Esophagus squamous epithelium (tissue), 5 donors: ENCODE measurements at regions not wholly inside any gene's neighbourhood (a gene's known extent, or its start where the extent isn't known, plus 50 kb on each side); places are given as distances from the start of the nearest gene placed in this dataset.

ENCODE experiments used
- DNase-seq: peaks from one replicate; lab custom pipeline; 2025; lab: John Stamatoyannopoulos, UW
- H3K27ac ChIP-seq, 4 donors: fragments of 200-600 bp; sonication (generic); one replicate each; pipeline ENCODE4 v1.5.1; 2016 to 2019; ENCODE audit warnings: mild to moderate bottlenecking in 1 of 4
- H3K27me3 ChIP-seq, 4 donors: fragments of 200-600 bp; sonication (generic); 1 replicate in 3 of 4; 2 replicates in 1 of 4; pipeline versions ENCODE4 v1.5.1 to v1.6.0; 2017 to 2021; ENCODE audit warnings: antibody characterized with exemption in 1 of 4
- H3K36me3 ChIP-seq, 3 donors: fragments of 200-600 bp; sonication (generic); one replicate each; pipeline ENCODE4 v1.5.1; 2016 to 2019
- H3K4me1 ChIP-seq, 3 donors: fragments of 200-600 bp; sonication (generic); one replicate each; pipeline ENCODE4 v1.5.1; 2017 to 2019
- H3K4me3 ChIP-seq, 4 donors: fragments of 200-600 bp; sonication (generic); 1 replicate in 3 of 4; 2 replicates in 1 of 4; pipeline ENCODE4 v1.5.1; 2016 to 2019; ENCODE audit warnings: mild to moderate bottlenecking in 2 of 4, moderate library complexity in 1 of 4
- H3K9me3 ChIP-seq, 3 donors: fragments of 200-600 bp; sonication (generic); one replicate each; pipeline ENCODE4 v1.5.1; 2016 to 2019
- POLR2A ChIP-seq, 4 donors: fragments of 450-650 bp; IDR thresholded peaks; one replicate each; pipeline ENCODE4 v1.6.1; 2017; ENCODE audit warnings: antibody characterized with exemption in 4 of 4, mild to moderate bottlenecking in 4 of 4, moderate library complexity in 3 of 4
- WGBS, 2 donors: methylation state at CpG; one replicate each; pipeline ENCODE4 v1.1.5; 2018; 5-methylcytosine and 5-hydroxymethylcytosine counted together
- intact Hi-C: fragments of 100-400 bp; cut with DNase I; formaldehyde crosslinking; loops from one replicate; pipeline ENCODE4 v1.15.0; 2022
- TF ChIP-seq, protein P1 (sequence below), 6 experiments: fragments of 450-650 bp in 4 of 6; fragments of 200-600 bp in 2 of 6; sonication (generic) in 2 of 6; IDR thresholded peaks; one replicate each; pipeline ENCODE4 v1.5.1; 2016 to 2019; ENCODE audit warnings: antibody characterized with exemption in 6 of 6, mild to moderate bottlenecking in 4 of 6, moderate library complexity in 4 of 6
- donor health status: DM: yes; HTN: yes; CAD: no.

DNA sequence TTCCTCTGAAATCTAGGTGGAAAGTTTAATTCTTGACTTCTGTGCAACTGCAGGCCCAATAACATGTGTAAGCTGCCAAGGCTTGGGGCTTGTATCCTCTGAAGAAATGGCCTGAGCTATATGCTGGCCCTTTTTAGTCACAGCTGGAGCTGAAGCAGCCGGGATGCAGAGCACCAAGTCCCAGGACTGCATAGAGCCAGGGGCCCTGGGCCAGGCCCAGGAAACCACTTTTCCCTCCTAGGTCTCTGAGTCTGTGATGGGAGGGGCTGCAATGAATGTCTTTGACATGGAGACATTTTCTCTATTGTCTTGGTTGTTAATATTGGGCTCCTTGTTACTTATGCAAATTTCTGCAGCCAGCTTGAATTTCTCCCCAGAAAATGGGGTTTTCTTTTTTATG is 588.5 kb downstream of the CENPC start:
- H3K9me3 ChIP-seq = no peaks in the 10 kb centered on the region
- no peak overlapping the region for H3K4me3 ChIP-seq
- no peaks in the 10 kb centered on the region for H3K4me1 ChIP-seq
- H3K27me3 ChIP-seq = no peaks in the 10 kb centered on the region
- no peak for DNase-seq
- 88% methylated on average over 1 of the region's 1 CpG; no CpG with 5 or more reads in 1 of the 2 donors for WGBS, 2 donors
- no peak for TF ChIP-seq POLR2A (IDR thresholded peaks at IDR 0.05)
- TF ChIP-seq, protein P1, sequence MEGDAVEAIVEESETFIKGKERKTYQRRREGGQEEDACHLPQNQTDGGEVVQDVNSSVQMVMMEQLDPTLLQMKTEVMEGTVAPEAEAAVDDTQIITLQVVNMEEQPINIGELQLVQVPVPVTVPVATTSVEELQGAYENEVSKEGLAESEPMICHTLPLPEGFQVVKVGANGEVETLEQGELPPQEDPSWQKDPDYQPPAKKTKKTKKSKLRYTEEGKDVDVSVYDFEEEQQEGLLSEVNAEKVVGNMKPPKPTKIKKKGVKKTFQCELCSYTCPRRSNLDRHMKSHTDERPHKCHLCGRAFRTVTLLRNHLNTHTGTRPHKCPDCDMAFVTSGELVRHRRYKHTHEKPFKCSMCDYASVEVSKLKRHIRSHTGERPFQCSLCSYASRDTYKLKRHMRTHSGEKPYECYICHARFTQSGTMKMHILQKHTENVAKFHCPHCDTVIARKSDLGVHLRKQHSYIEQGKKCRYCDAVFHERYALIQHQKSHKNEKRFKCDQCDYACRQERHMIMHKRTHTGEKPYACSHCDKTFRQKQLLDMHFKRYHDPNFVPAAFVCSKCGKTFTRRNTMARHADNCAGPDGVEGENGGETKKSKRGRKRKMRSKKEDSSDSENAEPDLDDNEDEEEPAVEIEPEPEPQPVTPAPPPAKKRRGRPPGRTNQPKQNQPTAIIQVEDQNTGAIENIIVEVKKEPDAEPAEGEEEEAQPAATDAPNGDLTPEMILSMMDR (IDR thresholded peaks at IDR 0.05) = no peak
- H3K36me3 ChIP-seq = no peaks in the 10 kb centered on the region
- intact Hi-C loops = no loop called here
- no peak overlapping the region for H3K27ac ChIP-seq

DNA sequence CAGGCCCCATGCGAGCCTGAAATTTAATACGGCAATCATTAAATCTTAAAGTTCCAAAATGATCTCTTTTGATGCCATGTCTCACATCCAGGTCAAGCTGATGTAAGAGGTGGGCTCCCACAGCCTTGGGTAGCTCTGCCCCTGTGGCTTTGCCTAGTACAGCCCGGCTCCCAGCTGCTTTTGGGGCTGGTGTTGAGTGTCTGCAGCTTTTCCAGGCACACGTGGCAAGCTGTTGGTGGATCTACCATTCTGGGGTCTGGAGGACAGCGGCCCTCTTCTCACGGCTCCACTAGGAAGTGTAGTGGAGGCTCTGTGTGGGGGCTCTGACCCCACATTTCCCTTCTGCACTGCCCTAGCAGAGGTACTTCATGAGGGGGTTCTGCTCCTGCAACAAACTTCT is 588.9 kb downstream of the CENPC start:
- WGBS, 2 donors = 94 to 97% methylated on average over 4 to 6 of the region's 6 CpGs
- Histone ChIP-seq H3K4me1 (no peaks in the 10 kb centered on the region), H3K36me3 (no peaks in the 10 kb centered on the region), H3K9me3 (no peaks in the 10 kb centered on the region), H3K27me3 (no peaks in the 10 kb centered on the region), H3K27ac (no peak overlapping the region), H3K4me3 (no peak overlapping the region)
- TF ChIP-seq, protein P1 (IDR thresholded peaks at IDR 0.05) = no peak
- no peak for TF ChIP-seq POLR2A (IDR thresholded peaks at IDR 0.05)
- intact Hi-C loops = no loop called here
- DNase-seq = no peak

DNA sequence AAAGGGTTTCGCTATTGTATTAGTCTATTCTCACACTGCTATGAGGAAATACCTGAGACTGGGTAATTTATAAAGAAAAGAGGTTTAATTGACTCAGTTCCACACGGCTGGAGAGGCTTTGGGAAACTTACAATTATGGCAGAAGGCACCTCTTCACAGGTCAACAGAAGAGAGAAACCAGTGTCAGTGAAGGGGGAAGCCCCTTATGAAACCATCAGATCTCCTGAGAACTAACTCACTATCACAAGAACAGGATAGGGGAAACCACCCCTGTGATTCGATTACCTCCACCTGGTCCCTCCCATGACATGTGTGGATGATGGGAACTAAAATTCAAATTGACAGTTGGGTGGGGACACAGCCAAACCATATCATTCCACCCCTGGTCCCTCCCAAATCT is 589.5 kb downstream of the CENPC start:
- no peak overlapping the region for H3K4me3 ChIP-seq
- no peak for DNase-seq
- H3K27ac ChIP-seq = no peak overlapping the region
- TF ChIP-seq POLR2A (IDR thresholded peaks at IDR 0.05) = no peak
- TF ChIP-seq, protein P1 (IDR thresholded peaks at IDR 0.05) = no peak
- WGBS, 2 donors = 53 to 65% methylated on average over 3 of the region's 3 CpGs
- no peaks in the 10 kb centered on the region for H3K9me3 ChIP-seq
- no peaks in the 10 kb centered on the region for H3K36me3 ChIP-seq
- no peaks in the 10 kb centered on the region for H3K4me1 ChIP-seq
- no peaks in the 10 kb centered on the region for H3K27me3 ChIP-seq
- intact Hi-C loops = no loop called here

DNA sequence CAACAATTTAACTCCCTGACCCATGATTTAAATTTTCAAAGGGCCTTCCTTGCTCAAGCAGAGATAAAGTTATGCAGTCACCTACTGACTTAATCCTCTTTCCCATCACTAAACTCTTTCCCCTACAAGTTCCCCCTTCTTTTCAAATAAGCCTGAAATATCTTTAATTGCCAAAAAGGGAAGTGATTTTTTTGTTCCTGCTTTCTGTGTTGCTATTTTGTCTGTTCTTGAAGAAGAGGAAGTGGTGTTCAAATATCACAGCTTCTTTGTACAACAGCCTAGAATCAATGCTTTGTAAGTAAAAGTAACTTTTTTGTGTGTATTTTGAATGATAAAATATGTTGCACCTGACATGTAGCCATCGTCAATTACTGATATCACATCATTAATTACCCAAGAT is 595.9 kb downstream of the CENPC start:
- Histone ChIP-seq H3K36me3 (no peaks in the 10 kb centered on the region), H3K27ac (no peak overlapping the region), H3K4me3 (no peak overlapping the region), H3K27me3 (no peaks in the 10 kb centered on the region), H3K4me1 (no peaks in the 10 kb centered on the region), H3K9me3 (no peaks in the 10 kb centered on the region)
- no peak for TF ChIP-seq POLR2A (IDR thresholded peaks at IDR 0.05)
- TF ChIP-seq, protein P1 (IDR thresholded peaks at IDR 0.05) = no peak
- intact Hi-C loops = no loop called here
- WGBS, 2 donors = 32 to 43% methylated on average over 1 of the region's 1 CpG
- no peak for DNase-seq

DNA sequence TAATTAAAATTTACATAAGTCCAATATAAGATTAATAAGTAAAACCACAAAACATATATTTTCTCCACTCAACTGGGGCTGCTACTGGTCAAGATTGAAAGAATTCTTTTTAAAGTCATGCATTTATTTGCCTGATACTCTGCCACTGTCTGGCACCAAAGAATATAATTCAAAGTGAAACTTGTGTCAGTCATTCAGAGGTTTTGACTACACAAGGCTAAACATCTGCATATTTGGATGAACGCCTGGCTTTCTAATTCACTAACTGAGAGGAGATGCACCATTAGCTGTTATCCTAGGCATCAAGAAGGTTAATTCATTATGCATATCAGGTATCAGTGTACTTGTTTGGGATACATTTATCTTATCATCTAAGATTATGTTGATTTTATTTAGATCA is 598.5 kb downstream of the CENPC start:
- Histone ChIP-seq H3K9me3 (no peaks in the 10 kb centered on the region), H3K4me1 (no peaks in the 10 kb centered on the region), H3K27ac (no peak overlapping the region), H3K36me3 (no peaks in the 10 kb centered on the region), H3K4me3 (no peak overlapping the region), H3K27me3 (no peaks in the 10 kb centered on the region)
- TF ChIP-seq, protein P1 (IDR thresholded peaks at IDR 0.05) = no peak
- TF ChIP-seq POLR2A (IDR thresholded peaks at IDR 0.05) = no peak
- intact Hi-C loops = no loop called here
- no peak for DNase-seq
- 68 to 86% methylated on average over 1 of the region's 1 CpG for WGBS, 2 donors
